GM23248 (cell line): ENCODE measurements at regions not wholly inside any gene's neighbourhood (a gene's known extent, or its start where the extent isn't known, plus 50 kb on each side); places are given as distances from the start of the nearest gene placed in this dataset.

ENCODE experiments used
- DNase-seq: peaks from one replicate; pipeline ENCODE4 v3.0.0-alpha.2; 2015
- H2AFZ ChIP-seq: fragments of 200-600 bp; sonication (generic); 2 replicates; pipeline ENCODE4 v1.6.1; 2016; ENCODE audit warnings: antibody characterized with exemption
- H3F3A ChIP-seq: fragments of 200-600 bp; sonication (generic); 2 replicates; pipeline ENCODE4 v1.6.1; 2016; ENCODE audit warnings: mild to moderate bottlenecking, antibody characterized with exemption, mixed run types; ENCODE audit not compliant: insufficient read depth
- H3K27ac ChIP-seq: fragments of 200-600 bp; sonication (generic); 2 replicates; pipeline ENCODE4 v1.5.1; 2016; ENCODE audit warnings: mild to moderate bottlenecking
- H3K27me3 ChIP-seq: fragments of 200-600 bp; sonication (generic); replicated peaks from 2 replicates; pipeline ENCODE4 v1.6.1; 2016; ENCODE audit warnings: mild to moderate bottlenecking; ENCODE audit not compliant: insufficient read depth
- H3K36me3 ChIP-seq: fragments of 200-600 bp; sonication (generic); 2 replicates; pipeline ENCODE4 v1.6.1; 2016; ENCODE audit warnings: low read depth, mild to moderate bottlenecking
- H3K4me1 ChIP-seq: fragments of 200-600 bp; sonication (generic); 2 replicates; pipeline ENCODE4 v1.6.1; 2016; ENCODE audit warnings: mild to moderate bottlenecking; ENCODE audit not compliant: insufficient read depth
- H3K4me2 ChIP-seq: fragments of 200-600 bp; sonication (generic); one replicate; pipeline ENCODE4 v1.6.1; 2016; ENCODE audit warnings: mild to moderate bottlenecking; ENCODE audit not compliant: unreplicated experiment
- H3K4me3 ChIP-seq: fragments of 200-600 bp; sonication (generic); 2 replicates; pipeline ENCODE4 v1.5.1; 2016; ENCODE audit warnings: mild to moderate bottlenecking
- H3K79me2 ChIP-seq: fragments of 200-600 bp; sonication (generic); 2 replicates; pipeline ENCODE4 v1.6.1; 2016; ENCODE audit warnings: mild to moderate bottlenecking; ENCODE audit not compliant: insufficient read depth
- H3K9ac ChIP-seq: fragments of 200-600 bp; sonication (generic); 2 replicates; pipeline ENCODE4 v1.6.1; 2016; ENCODE audit warnings: mild to moderate bottlenecking
- H3K9me2 ChIP-seq: fragments of 200-600 bp; sonication (generic); 2 replicates; pipeline ENCODE4 v1.6.1; 2016; ENCODE audit warnings: mixed run types, mild to moderate bottlenecking, moderate library complexity; ENCODE audit not compliant: insufficient read depth
- H3K9me3 ChIP-seq: fragments of 200-600 bp; sonication (generic); one replicate; pipeline ENCODE4 v1.6.1; 2017; ENCODE audit warnings: low read depth
- H4K20me1 ChIP-seq: fragments of 200-600 bp; sonication (generic); 2 replicates; pipeline ENCODE4 v1.6.0; 2016; ENCODE audit not compliant: insufficient read depth
- EZH2 ChIP-seq: fragments of 200-600 bp; sonication (generic); IDR thresholded peaks from 2 replicates; pipeline ENCODE4 v1.6.1; 2018; ENCODE audit warnings: antibody characterized with exemption, mild to moderate bottlenecking; ENCODE audit not compliant: insufficient read depth, poor library complexity, severe bottlenecking
- EZH2phosphoT487 ChIP-seq: fragments of 200-600 bp; sonication (generic); IDR thresholded peaks from 2 replicates; pipeline ENCODE4 v1.6.1; 2018; ENCODE audit warnings: antibody characterized with exemption, moderate library complexity, mild to moderate bottlenecking, low read depth; ENCODE audit not compliant: insufficient read depth
- WGBS, 2 experiments: methylation state at CpG; one replicate each; pipeline ENCODE4 v1.1.6; 2015 to 2017; ENCODE audit warnings: low lambda C conversion rate in 2 of 2, low coverage in 1 of 2; ENCODE audit errors: missing lambda C conversion rate in 2 of 2; 5-methylcytosine and 5-hydroxymethylcytosine counted together
- in situ Hi-C: fragments of 300-500 bp; cut with MboI; formaldehyde crosslinking; loops from 2 replicates; pipeline ENCODE4 v1.15.0; 2020

DNA sequence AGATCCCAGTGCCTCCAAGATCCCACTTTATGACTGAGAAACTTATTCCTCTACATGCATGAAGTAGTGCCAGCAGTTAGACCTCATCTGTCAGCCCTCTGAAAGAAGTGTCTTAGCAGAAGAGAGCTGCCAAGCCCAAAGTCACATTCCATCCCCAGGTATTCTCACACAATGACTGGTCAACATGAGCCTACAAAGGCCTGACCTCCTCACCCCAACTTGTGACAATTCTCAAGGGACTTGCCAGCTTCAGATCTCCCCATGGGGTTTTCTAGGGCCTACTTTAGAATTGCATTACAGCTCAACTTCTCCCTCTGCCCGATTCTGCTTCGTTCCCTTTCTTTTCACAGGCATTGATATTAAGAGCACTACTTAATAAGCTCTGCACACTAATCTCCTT, 393.8 kb upstream of the SLC30A5 start:
- WGBS, 2 experiments: 77 to 84% methylated on average over 2 of the region's 2 CpGs
- no peak overlapping the region for H2AFZ ChIP-seq
- no peaks in the 10 kb centered on the region for H3K9me2 ChIP-seq
- H3K4me1 ChIP-seq: no peaks in the 10 kb centered on the region
- no peak for DNase-seq
- H3K9ac ChIP-seq: no peak overlapping the region
- H3K79me2 ChIP-seq: no peaks in the 10 kb centered on the region
- no peaks in the 10 kb centered on the region for H3K27me3 ChIP-seq
- no peak overlapping the region for H3K27ac ChIP-seq
- no peak overlapping the region for H3K4me2 ChIP-seq
- no peaks in the 10 kb centered on the region for H3K9me3 ChIP-seq
- in situ Hi-C loops: no loop called here
- TF ChIP-seq EZH2phosphoT487 (no peak), EZH2 (no peak)
- H4K20me1 ChIP-seq: no peaks in the 10 kb centered on the region
- no peaks in the 10 kb centered on the region for H3K36me3 ChIP-seq
- H3F3A ChIP-seq: no peaks in the 10 kb centered on the region
- no peak overlapping the region for H3K4me3 ChIP-seq

DNA sequence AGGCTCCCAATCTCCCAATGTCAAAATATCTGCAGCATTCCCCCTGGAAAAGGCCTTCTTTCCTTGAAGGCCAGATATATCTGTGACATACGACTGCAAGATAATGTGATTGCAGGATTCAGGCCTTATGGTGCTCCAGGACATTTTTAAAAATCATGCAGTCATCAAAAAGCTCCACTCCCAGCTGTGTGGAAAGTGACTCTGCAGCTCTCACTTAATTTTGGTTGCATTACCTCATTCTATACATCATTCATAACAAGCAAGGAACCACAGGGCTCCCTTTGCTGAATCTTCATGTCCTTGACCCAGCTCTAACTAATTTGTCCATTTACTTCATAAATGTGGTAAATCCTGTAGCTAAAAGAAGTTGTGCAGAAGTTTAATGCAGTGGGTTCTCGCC, 386.2 kb upstream of the SLC30A5 start:
- H3F3A ChIP-seq: no peaks in the 10 kb centered on the region
- H3K27ac ChIP-seq: no peak overlapping the region
- no peak overlapping the region for H3K4me2 ChIP-seq
- no peak overlapping the region for H3K9ac ChIP-seq
- H3K79me2 ChIP-seq: no peaks in the 10 kb centered on the region
- no peaks in the 10 kb centered on the region for H4K20me1 ChIP-seq
- no peaks in the 10 kb centered on the region for H3K27me3 ChIP-seq
- no peak for DNase-seq
- in situ Hi-C loops: no loop called here
- WGBS, 2 experiments: 37 to 38% methylated on average over 2 of the region's 2 CpGs
- H3K4me3 ChIP-seq: no peak overlapping the region
- H3K36me3 ChIP-seq: no peaks in the 10 kb centered on the region
- H3K4me1 ChIP-seq: no peaks in the 10 kb centered on the region
- TF ChIP-seq EZH2phosphoT487: no peak
- H2AFZ ChIP-seq: no peak overlapping the region
- no peaks in the 10 kb centered on the region for H3K9me3 ChIP-seq
- 0 out of 2 replicates have a peak, but pooled peaks cover 3% of the 10 kb centered on the region for H3K9me2 ChIP-seq

DNA sequence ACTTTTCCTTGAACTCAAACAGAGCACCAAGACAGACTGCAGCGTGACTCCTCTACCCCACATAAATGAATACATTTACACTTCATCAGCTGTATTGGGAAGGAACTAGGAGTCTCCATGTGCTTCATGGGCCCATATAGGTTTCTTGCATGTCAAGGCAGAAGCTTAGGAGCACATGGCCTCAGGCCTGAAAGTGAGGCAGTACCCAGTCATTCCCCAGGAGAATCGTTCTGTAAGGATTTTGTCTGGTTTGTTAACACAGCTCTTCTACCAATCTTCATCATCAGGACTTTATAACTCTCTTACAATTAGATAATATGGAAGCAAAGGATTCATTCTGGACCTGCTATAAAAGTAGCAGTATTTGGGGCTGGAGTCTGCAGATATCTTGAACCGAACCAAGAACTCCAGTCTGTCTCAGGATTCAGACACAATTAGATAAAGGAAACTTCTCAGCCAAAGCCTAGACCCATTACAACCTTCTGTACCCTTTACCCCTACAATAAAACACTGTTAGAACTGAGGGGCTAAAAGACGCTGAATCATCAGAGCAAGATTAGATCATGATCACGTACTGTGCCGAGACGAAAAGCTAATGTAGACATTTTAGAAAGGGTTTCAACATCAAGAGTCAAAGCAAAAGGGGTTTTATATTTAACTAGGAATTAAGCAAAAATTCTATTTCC, 385.5 kb upstream of the SLC30A5 start:
- 76 to 80% methylated on average over 7 of the region's 7 CpGs for WGBS, 2 experiments
- in situ Hi-C loops: no loop called here
- Histone ChIP-seq H3K9ac (no peak overlapping the region), H3K79me2 (no peaks in the 10 kb centered on the region), H3K36me3 (no peaks in the 10 kb centered on the region), H3K27me3 (no peaks in the 10 kb centered on the region), H3F3A (no peaks in the 10 kb centered on the region), H4K20me1 (no peaks in the 10 kb centered on the region), H3K4me2 (no peak overlapping the region), H3K9me2 (0 out of 2 replicates have a peak, but pooled peaks cover 3% of the 10 kb centered on the region), H3K4me1 (no peaks in the 10 kb centered on the region), H3K9me3 (no peaks in the 10 kb centered on the region), H3K27ac (no peak overlapping the region), H3K4me3 (no peak overlapping the region), H2AFZ (no peak overlapping the region)
- peak; percentile 18 for DNase-seq
- TF ChIP-seq EZH2 (no peak), EZH2phosphoT487 (no peak)

DNA sequence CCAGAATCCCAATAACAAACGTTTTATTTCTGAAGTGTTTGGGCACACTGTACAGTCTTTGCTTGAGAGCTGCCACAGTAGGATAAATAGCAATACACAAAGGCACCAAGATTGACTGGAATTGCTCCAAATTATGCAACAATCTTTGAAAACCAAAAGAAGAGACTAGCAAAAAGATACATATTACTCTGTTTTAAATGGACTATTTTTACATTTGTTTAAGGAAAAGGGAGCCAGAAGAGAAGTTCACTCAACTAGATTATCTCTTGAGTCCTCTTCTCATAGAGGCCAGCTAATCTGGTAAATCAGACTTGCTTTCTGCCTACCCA, 385.0 kb upstream of the SLC30A5 start:
- Histone ChIP-seq H3K9ac (no peak overlapping the region), H3K9me3 (no peaks in the 10 kb centered on the region), H3K79me2 (no peaks in the 10 kb centered on the region), H3K36me3 (no peaks in the 10 kb centered on the region), H3K4me2 (no peak overlapping the region), H3K27ac (no peak overlapping the region), H2AFZ (no peak overlapping the region), H3K27me3 (no peaks in the 10 kb centered on the region), H3K9me2 (0 out of 2 replicates have a peak, but pooled peaks cover 3% of the 10 kb centered on the region), H3K4me1 (no peaks in the 10 kb centered on the region), H4K20me1 (no peaks in the 10 kb centered on the region), H3K4me3 (no peak overlapping the region), H3F3A (no peaks in the 10 kb centered on the region)
- WGBS, 2 experiments: 2 to 5% methylated on average over 1 of the region's 1 CpG
- in situ Hi-C loops: no loop called here
- no peak for DNase-seq
- TF ChIP-seq EZH2 (no peak), EZH2phosphoT487 (no peak)

DNA sequence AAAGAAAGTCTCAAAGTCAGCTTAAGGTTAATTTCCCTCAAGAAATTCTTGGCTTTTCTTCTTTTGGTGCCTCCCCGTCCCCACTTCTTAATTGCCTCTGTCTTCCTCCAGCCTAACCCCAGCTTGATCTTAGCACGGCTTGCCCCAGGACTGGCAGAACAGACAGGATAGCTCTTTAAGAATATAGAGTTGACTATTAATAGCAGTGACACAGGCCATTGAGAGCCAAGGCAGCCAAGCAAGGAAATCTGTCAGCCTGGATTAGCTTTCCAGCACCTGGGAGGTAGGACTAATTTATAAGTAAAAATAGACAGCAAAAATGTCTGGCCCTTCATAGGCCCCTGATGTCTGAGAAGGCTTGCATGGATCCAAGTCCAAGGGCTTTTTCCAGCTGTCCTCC, 384.6 kb upstream of the SLC30A5 start:
- Histone ChIP-seq H3K4me1 (no peaks in the 10 kb centered on the region), H3K4me3 (no peak overlapping the region), H3K36me3 (no peaks in the 10 kb centered on the region), H3K79me2 (no peaks in the 10 kb centered on the region), H3K4me2 (no peak overlapping the region), H4K20me1 (no peaks in the 10 kb centered on the region), H3K27me3 (no peaks in the 10 kb centered on the region), H2AFZ (no peak overlapping the region), H3K9me2 (0 out of 2 replicates have a peak, but pooled peaks cover 3% of the 10 kb centered on the region), H3K27ac (no peak overlapping the region), H3K9me3 (no peaks in the 10 kb centered on the region), H3F3A (no peaks in the 10 kb centered on the region), H3K9ac (no peak overlapping the region)
- in situ Hi-C loops: no loop called here
- WGBS, 2 experiments: 64 to 68% methylated on average over 2 of the region's 2 CpGs
- no peak for TF ChIP-seq EZH2phosphoT487
- no peak for TF ChIP-seq EZH2
- no peak for DNase-seq
